Effector memory CD8-positive, alpha-beta T cell (primary cell): ENCODE measurements at regions not wholly inside any gene's neighbourhood (a gene's known extent, or its start where the extent isn't known, plus 50 kb on each side); places are given as distances from the start of the nearest gene placed in this dataset.

ENCODE experiments used
- ATAC-seq: fragments of 150-1000 bp; cut with Tn5 transposase; replicated peaks from 2 replicates; pipeline ENCODE4 v1.10.0; 2021; ENCODE audit warnings: mild to moderate bottlenecking, moderate library complexity
- DNase-seq, 3 experiments: peaks; one replicate each; pipeline ENCODE4 v3.0.0; 2021
- H3K27ac Mint-ChIP-seq, 2 donors: one replicate each; pipeline ENCODE4 v1.8.0; 2022; ENCODE audit warnings: mild to moderate bottlenecking in 2 of 2, mixed read lengths in 2 of 2, moderate library complexity in 2 of 2
- H3K27me3 Mint-ChIP-seq, 2 donors: one replicate each; pipeline ENCODE4 v1.8.0; 2022; ENCODE audit warnings: mixed read lengths in 2 of 2
- H3K36me3 Mint-ChIP-seq: one replicate; pipeline ENCODE4 v1.8.0; 2022; ENCODE audit warnings: mild to moderate bottlenecking, moderate library complexity, mixed read lengths; ENCODE audit not compliant: insufficient read depth
- H3K4me1 Mint-ChIP-seq, 2 donors: one replicate each; pipeline ENCODE4 v1.8.0; 2022; ENCODE audit warnings: low read depth in 2 of 2, mixed read lengths in 2 of 2
- H3K4me3 Mint-ChIP-seq, 2 donors: one replicate each; pipeline ENCODE4 v1.8.0; 2022; ENCODE audit warnings: mild to moderate bottlenecking in 2 of 2, mixed read lengths in 2 of 2, moderate library complexity in 2 of 2
- H3K9me3 Mint-ChIP-seq, 2 donors: one replicate each; pipeline ENCODE4 v1.8.0; 2022; ENCODE audit warnings: mixed read lengths in 2 of 2

GRCh38 chr10:36647540-36647939, 477.9 kb upstream of the ANKRD30A start:
- H3K9me3 Mint-ChIP-seq = peaks cover 7 to 25% of the 10 kb centered on the region in 2 donors
- DNase-seq (no peak), ATAC-seq (no peak)
- H3K27ac Mint-ChIP-seq = no peak overlapping the region
- no peak overlapping the region for H3K4me3 Mint-ChIP-seq
- no peaks in the 10 kb centered on the region for H3K4me1 Mint-ChIP-seq
- H3K27me3 Mint-ChIP-seq = no peaks in the 10 kb centered on the region
- no peaks in the 10 kb centered on the region for H3K36me3 Mint-ChIP-seq

DNA sequence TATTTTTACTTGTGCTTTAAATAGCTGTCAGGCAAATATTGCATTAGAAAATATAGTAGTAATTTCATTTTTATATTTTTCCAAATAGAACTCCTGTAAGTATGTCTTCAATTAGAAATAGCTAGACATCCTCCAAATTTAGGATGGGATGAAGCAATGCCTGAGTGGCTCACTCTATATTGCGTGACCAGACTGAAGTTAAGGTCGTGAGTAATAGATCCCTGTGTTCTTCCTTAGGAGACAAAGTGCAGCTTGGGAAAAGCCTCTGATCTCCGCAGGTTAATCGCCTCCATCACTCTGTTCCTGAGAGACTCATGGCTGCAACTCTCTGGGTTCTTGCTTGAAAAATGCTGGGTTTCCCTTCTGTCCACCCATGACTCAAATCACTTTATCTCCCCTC, 484.8 kb upstream of the ANKRD30A start:
- H3K9me3 Mint-ChIP-seq = peaks cover 4 to 8% of the 10 kb centered on the region in 2 donors
- H3K4me3 Mint-ChIP-seq = no peak overlapping the region
- no peak overlapping the region for H3K27ac Mint-ChIP-seq
- no peaks in the 10 kb centered on the region for H3K36me3 Mint-ChIP-seq
- no peaks in the 10 kb centered on the region for H3K4me1 Mint-ChIP-seq
- no peak for DNase-seq
- H3K27me3 Mint-ChIP-seq = no peaks in the 10 kb centered on the region
- ATAC-seq = no peak

DNA sequence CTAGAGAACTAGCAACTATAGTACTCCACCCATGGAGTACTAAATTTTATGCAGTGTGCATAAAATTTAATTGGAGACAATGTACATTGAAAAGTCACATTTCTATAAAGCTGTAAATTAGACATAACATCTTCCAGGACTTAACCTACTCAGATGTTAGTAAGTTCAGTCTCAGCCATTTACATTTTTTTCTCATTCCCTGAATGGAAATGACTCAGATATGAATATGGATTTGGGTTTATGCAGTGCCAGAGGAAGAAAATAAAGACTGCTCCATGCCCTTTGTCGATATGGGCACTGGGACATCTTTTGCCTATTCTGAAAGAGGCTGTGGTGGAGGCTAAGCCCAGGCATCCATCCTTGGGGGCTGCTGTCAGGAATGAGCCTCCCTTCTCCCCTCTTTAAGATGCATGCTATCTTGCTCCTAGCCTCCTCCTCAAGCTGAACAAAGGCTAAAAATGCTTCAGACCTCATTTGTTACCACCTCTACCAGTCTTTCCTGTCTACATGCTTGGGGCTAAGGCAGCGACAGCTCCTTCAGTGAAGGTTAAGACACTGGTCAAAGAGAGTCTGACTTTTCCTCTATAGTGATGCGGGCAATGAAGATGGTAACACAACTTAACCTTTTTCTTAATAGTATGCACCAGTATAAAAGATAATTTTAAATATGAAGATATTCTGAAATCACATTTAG, 486.8 kb upstream of the ANKRD30A start:
- no peaks in the 10 kb centered on the region for H3K4me1 Mint-ChIP-seq
- ATAC-seq = no peak
- no peak for DNase-seq
- no peak overlapping the region for H3K4me3 Mint-ChIP-seq
- H3K27ac Mint-ChIP-seq = no peak overlapping the region
- H3K9me3 Mint-ChIP-seq = peaks cover 3 to 8% of the 10 kb centered on the region in 2 donors
- H3K36me3 Mint-ChIP-seq = no peaks in the 10 kb centered on the region
- no peaks in the 10 kb centered on the region for H3K27me3 Mint-ChIP-seq

- Mint-ChIP-seq H3K9me3 (peaks cover 5 to 7% of the 10 kb centered on the region in 2 donors), H3K4me1 (no peaks in the 10 kb centered on the region), H3K27ac (no peak overlapping the region), H3K36me3 (no peaks in the 10 kb centered on the region), H3K27me3 (no peaks in the 10 kb centered on the region), H3K4me3 (no peak overlapping the region)
- DNase-seq (no peak), ATAC-seq (no peak)
Observed at GRCh38 chr10:36636879-36637278, 488.5 kb upstream of the ANKRD30A start.

DNA sequence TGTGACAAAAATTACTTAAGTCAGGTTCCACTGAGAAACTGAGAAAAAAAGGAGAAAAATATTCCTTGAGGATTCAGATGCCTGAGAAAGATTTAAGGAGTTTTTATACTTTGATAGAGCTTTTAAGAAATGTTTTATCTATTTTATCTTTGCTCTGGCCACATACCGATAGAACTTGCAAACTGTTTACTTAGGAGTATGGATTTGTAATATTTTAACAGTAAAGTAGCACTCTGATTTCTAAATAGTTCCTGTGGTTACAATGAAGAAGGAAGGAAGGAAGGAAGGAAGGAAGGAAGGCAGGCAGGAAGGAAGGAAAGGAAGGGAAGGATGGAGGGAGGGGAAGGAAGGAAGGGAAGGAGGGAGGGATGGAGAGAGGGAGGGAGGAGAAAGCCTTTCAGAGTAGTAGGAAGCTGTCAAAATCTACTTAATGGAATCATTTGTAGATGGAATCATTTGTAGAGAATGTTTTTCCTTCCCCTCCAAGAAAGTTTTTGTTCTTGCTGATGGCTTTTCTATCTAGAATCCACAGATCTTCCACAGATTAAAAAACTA, 489.0 kb upstream of the ANKRD30A start:
- no peak for DNase-seq
- ATAC-seq = no peak
- Mint-ChIP-seq H3K27me3 (no peaks in the 10 kb centered on the region), H3K9me3 (peaks cover 0 to 7% of the 10 kb centered on the region in 2 donors), H3K36me3 (no peaks in the 10 kb centered on the region), H3K4me3 (no peak overlapping the region), H3K4me1 (no peaks in the 10 kb centered on the region), H3K27ac (no peak overlapping the region)

- H3K9me3 Mint-ChIP-seq = peaks cover 0 to 7% of the 10 kb centered on the region in 2 donors
- H3K4me1 Mint-ChIP-seq = no peaks in the 10 kb centered on the region
- H3K36me3 Mint-ChIP-seq = no peaks in the 10 kb centered on the region
- DNase-seq (no peak), ATAC-seq (no peak)
- H3K27ac Mint-ChIP-seq = no peak overlapping the region
- H3K27me3 Mint-ChIP-seq = no peaks in the 10 kb centered on the region
- H3K4me3 Mint-ChIP-seq = no peak overlapping the region
Observed at GRCh38 chr10:36634916-36635315, 490.5 kb upstream of the ANKRD30A start.

DNA sequence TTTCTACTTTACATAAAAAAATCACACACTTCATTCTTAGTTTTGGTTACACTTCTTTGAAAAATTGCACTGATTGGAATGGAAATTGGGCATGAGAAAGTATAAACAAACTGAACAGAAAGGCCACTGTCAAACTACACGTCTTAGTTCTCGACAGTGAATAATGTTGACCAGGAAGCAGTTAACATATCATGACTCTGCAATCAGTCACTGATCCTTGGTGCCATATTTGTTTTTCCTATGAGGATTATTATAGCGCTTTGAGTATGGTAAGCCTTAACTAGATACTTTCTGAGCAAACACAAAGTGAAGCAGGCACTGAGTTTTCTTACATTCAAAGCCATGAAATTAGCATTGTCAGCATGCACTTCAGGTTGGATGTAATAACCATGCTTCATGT, 495.1 kb upstream of the ANKRD30A start:
- Mint-ChIP-seq H3K4me1 (no peaks in the 10 kb centered on the region), H3K27me3 (no peaks in the 10 kb centered on the region), H3K9me3 (peaks cover 0 to 9% of the 10 kb centered on the region in 2 donors), H3K4me3 (no peak overlapping the region), H3K36me3 (no peaks in the 10 kb centered on the region), H3K27ac (no peak overlapping the region)
- DNase-seq = no peak
- no peak for ATAC-seq

GRCh38 chr10:36629476-36629875, 495.9 kb upstream of the ANKRD30A start:
- H3K36me3 Mint-ChIP-seq = no peaks in the 10 kb centered on the region
- no peak for ATAC-seq

GRCh38 chr10:36624551-36625100, 500.8 kb upstream of the ANKRD30A start:
- no peaks in the 10 kb centered on the region for H3K4me1 Mint-ChIP-seq
- no peak for ATAC-seq
- H3K36me3 Mint-ChIP-seq = no peaks in the 10 kb centered on the region
- peaks cover 9 to 12% of the 10 kb centered on the region in 2 donors for H3K9me3 Mint-ChIP-seq
- H3K27ac Mint-ChIP-seq = no peak overlapping the region
- H3K4me3 Mint-ChIP-seq = no peak overlapping the region
- DNase-seq = no peak
- H3K27me3 Mint-ChIP-seq = no peaks in the 10 kb centered on the region

More at GRCh38 chr10:36629476-36629875, 495.9 kb upstream of the ANKRD30A start:
- no peaks in the 10 kb centered on the region for H3K4me1 Mint-ChIP-seq
- DNase-seq = no peak
- no peak overlapping the region for H3K27ac Mint-ChIP-seq
- H3K9me3 Mint-ChIP-seq = peaks cover 2 to 9% of the 10 kb centered on the region in 2 donors
- no peaks in the 10 kb centered on the region for H3K27me3 Mint-ChIP-seq
- H3K4me3 Mint-ChIP-seq = no peak overlapping the region

GRCh38 chr10:36621346-36621745, 504.1 kb upstream of the ANKRD30A start:
- ATAC-seq (no peak), DNase-seq (no peak)
- Mint-ChIP-seq H3K9me3 (peaks cover 8 to 9% of the 10 kb centered on the region in 2 donors), H3K27ac (no peak overlapping the region), H3K4me3 (no peak overlapping the region), H3K36me3 (no peaks in the 10 kb centered on the region), H3K4me1 (no peaks in the 10 kb centered on the region), H3K27me3 (no peaks in the 10 kb centered on the region)

GRCh38 chr10:36612436-36612835, 513.0 kb upstream of the ANKRD30A start:
- Mint-ChIP-seq H3K27ac (no peak overlapping the region), H3K36me3 (no peaks in the 10 kb centered on the region), H3K9me3 (peaks cover 4 to 20% of the 10 kb centered on the region in 2 donors), H3K4me3 (no peak overlapping the region), H3K4me1 (no peaks in the 10 kb centered on the region), H3K27me3 (no peaks in the 10 kb centered on the region)
- DNase-seq (no peak), ATAC-seq (no peak)

- Mint-ChIP-seq H3K9me3 (peaks cover 4 to 18% of the 10 kb centered on the region in 2 donors), H3K4me3 (no peak overlapping the region), H3K27ac (no peak overlapping the region), H3K27me3 (no peaks in the 10 kb centered on the region), H3K4me1 (no peaks in the 10 kb centered on the region), H3K36me3 (no peaks in the 10 kb centered on the region)
- ATAC-seq = no peak
- DNase-seq = no peak
Observed at GRCh38 chr10:36608866-36609265, 516.5 kb upstream of the ANKRD30A start.

GRCh38 chr10:36608251-36608650, 517.1 kb upstream of the ANKRD30A start:
- H3K27me3 Mint-ChIP-seq = no peaks in the 10 kb centered on the region
- no peaks in the 10 kb centered on the region for H3K4me1 Mint-ChIP-seq
- peaks cover 3 to 12% of the 10 kb centered on the region in 2 donors for H3K9me3 Mint-ChIP-seq
- H3K36me3 Mint-ChIP-seq = no peaks in the 10 kb centered on the region
- H3K27ac Mint-ChIP-seq = no peak overlapping the region
- H3K4me3 Mint-ChIP-seq = no peak overlapping the region
- ATAC-seq = no peak
- DNase-seq = no peak

- Mint-ChIP-seq H3K27ac (no peak overlapping the region), H3K4me1 (no peaks in the 10 kb centered on the region), H3K36me3 (no peaks in the 10 kb centered on the region), H3K4me3 (no peak overlapping the region), H3K9me3 (peaks cover 2 to 4% of the 10 kb centered on the region in 2 donors), H3K27me3 (no peaks in the 10 kb centered on the region)
- no peak for ATAC-seq
- no peak for DNase-seq
Observed at GRCh38 chr10:36606234-36606839, 519.1 kb upstream of the ANKRD30A start.
